ENCODE measurements at regions not wholly inside any gene's neighbourhood (a gene's known extent, or its start where the extent isn't known, plus 50 kb on each side); places are given as distances from the start of the nearest gene placed in this dataset.

- TF ChIP-seq POLR2A (IDR thresholded peaks at IDR 0.05) (no peak), CTCF (IDR thresholded peaks at IDR 0.05) (no peak)
Observed at GRCh38 chr9:78898234-78898633, 601.3 kb downstream of the PSAT1 start.

Measured in stomach (tissue), 4 donors.